ENCODE measurements at regions not wholly inside any gene's neighbourhood (a gene's known extent, or its start where the extent isn't known, plus 50 kb on each side); places are given as distances from the start of the nearest gene placed in this dataset.

DNA sequence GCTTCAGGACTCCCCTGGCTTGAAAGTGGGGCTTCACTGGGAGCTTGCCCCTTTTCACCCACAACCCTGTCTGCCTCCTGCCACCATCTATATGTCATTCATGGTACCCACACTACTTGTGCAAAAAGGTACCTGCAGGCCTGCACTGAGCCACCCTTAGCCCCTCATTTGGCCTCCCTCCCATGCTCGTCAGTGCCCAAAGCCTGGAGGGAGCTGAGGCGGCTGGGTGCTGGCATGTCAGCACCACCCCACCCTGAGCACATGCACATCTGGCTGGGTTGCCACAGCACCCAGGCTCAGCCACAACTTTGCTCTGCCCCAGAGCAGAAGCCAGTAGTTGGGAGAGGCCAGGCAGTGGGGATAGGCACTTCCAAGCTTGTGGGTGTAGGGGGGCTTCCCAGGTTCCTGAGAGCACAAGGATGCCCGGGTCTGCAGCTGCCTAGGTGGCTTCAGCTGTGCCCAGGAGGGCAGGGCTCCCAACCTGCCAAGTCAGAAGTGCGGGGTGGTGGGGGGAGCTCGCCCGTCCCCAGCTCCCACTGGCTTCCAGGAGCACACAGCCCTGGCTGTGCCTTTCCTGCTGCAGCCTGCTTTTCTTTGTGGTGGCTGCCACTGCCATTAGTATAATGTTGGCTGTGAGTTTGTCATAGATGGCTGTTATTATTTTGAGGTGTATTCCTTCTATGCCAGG is 1054.6 kb upstream of the EPHA6 start:
- no peak overlapping the region for H3K27ac ChIP-seq (ENCODE audit: low read depth, low read length)
- no peaks in the 10 kb centered on the region for H3K27me3 ChIP-seq (ENCODE audit: insufficient read depth, low read length)
- no peaks in the 10 kb centered on the region for H3K4me1 ChIP-seq (ENCODE audit: insufficient read depth, low read length)
- H3K36me3 Mint-ChIP-seq (ENCODE audit: low read depth, unreplicated experiment) = no peaks in the 10 kb centered on the region
- no peak overlapping the region for H3K27ac Mint-ChIP-seq (ENCODE audit: unreplicated experiment)
- H3K4me2 ChIP-seq (ENCODE audit: low read length) = no peak overlapping the region
- no peaks in the 10 kb centered on the region for H3K9me3 Mint-ChIP-seq (ENCODE audit: unreplicated experiment)
- no peaks in the 10 kb centered on the region for H3K4me1 Mint-ChIP-seq (ENCODE audit: low read depth, unreplicated experiment)
- TF ChIP-seq EZH2 (IDR thresholded peaks at IDR 0.05; ENCODE audit: insufficient read depth, low read length) (no peak), CTCF (IDR thresholded peaks at IDR 0.05; ENCODE audit: insufficient read depth, low read depth, low read length) (no peak)
- no peak overlapping the region for H3K4me3 Mint-ChIP-seq (ENCODE audit: unreplicated experiment)
- no peak overlapping the region for H3K9ac ChIP-seq (ENCODE audit: low read length)
- H3K4me3 ChIP-seq (ENCODE audit: insufficient read depth, low read depth, low read length) = no peak overlapping the region
- no peaks in the 10 kb centered on the region for H3K36me3 ChIP-seq (ENCODE audit: insufficient read depth, low read length)
- peaks cover 5% of the 10 kb centered on the region for H3K9me3 ChIP-seq (ENCODE audit: insufficient read depth, low read depth, low read length)
- DNase-seq (ENCODE audit: low read depth) = no peak
- FAIRE-seq = no peak
- H3K27me3 Mint-ChIP-seq (ENCODE audit: low read depth, unreplicated experiment) = no peaks in the 10 kb centered on the region
- no peaks in the 10 kb centered on the region for H4K20me1 ChIP-seq (ENCODE audit: insufficient read depth, low read length)
- no peaks in the 10 kb centered on the region for H3K79me2 ChIP-seq (ENCODE audit: insufficient read depth, low read length)
- no peak overlapping the region for H2AFZ ChIP-seq (ENCODE audit: low read depth, low read length)

- H3K4me3 ChIP-seq (ENCODE audit: insufficient read depth, low read depth, low read length) = no peak overlapping the region
- no peak overlapping the region for H2AFZ ChIP-seq (ENCODE audit: low read depth, low read length)
- H3K9ac ChIP-seq (ENCODE audit: low read length) = no peak overlapping the region
- no peaks in the 10 kb centered on the region for H4K20me1 ChIP-seq (ENCODE audit: insufficient read depth, low read length)
- no peaks in the 10 kb centered on the region for H3K4me1 ChIP-seq (ENCODE audit: insufficient read depth, low read length)
- FAIRE-seq = no peak
- no peak for TF ChIP-seq EZH2 (IDR thresholded peaks at IDR 0.05; ENCODE audit: insufficient read depth, low read length)
- TF ChIP-seq CTCF (IDR thresholded peaks at IDR 0.05; ENCODE audit: insufficient read depth, low read depth, low read length) = no peak
- H3K4me3 Mint-ChIP-seq (ENCODE audit: unreplicated experiment) = no peak overlapping the region
- no peak for DNase-seq (ENCODE audit: low read depth)
- H3K27ac ChIP-seq (ENCODE audit: low read depth, low read length) = no peak overlapping the region
- no peak overlapping the region for H3K27ac Mint-ChIP-seq (ENCODE audit: unreplicated experiment)
- H3K4me2 ChIP-seq (ENCODE audit: low read length) = no peak overlapping the region
- H3K27me3 ChIP-seq (ENCODE audit: insufficient read depth, low read length) = no peaks in the 10 kb centered on the region
- no peaks in the 10 kb centered on the region for H3K27me3 Mint-ChIP-seq (ENCODE audit: low read depth, unreplicated experiment)
- H3K9me3 Mint-ChIP-seq (ENCODE audit: unreplicated experiment) = peaks cover 7% of the 10 kb centered on the region
- peaks cover 4% of the 10 kb centered on the region for H3K9me3 ChIP-seq (ENCODE audit: insufficient read depth, low read depth, low read length)
- no peaks in the 10 kb centered on the region for H3K36me3 Mint-ChIP-seq (ENCODE audit: low read depth, unreplicated experiment)
- H3K4me1 Mint-ChIP-seq (ENCODE audit: low read depth, unreplicated experiment) = no peaks in the 10 kb centered on the region
- no peaks in the 10 kb centered on the region for H3K36me3 ChIP-seq (ENCODE audit: insufficient read depth, low read length)
- H3K79me2 ChIP-seq (ENCODE audit: insufficient read depth, low read length) = no peaks in the 10 kb centered on the region
Measured at GRCh38 chr3:95775486-95776094, 1038.8 kb upstream of the EPHA6 start.

- no peaks in the 10 kb centered on the region for H3K36me3 Mint-ChIP-seq (ENCODE audit: low read depth, unreplicated experiment)
- no peak overlapping the region for H3K4me2 ChIP-seq (ENCODE audit: low read length)
- H3K27ac Mint-ChIP-seq (ENCODE audit: unreplicated experiment) = no peak overlapping the region
- H3K4me1 Mint-ChIP-seq (ENCODE audit: low read depth, unreplicated experiment) = no peaks in the 10 kb centered on the region
- no peak overlapping the region for H3K27ac ChIP-seq (ENCODE audit: low read depth, low read length)
- H3K36me3 ChIP-seq (ENCODE audit: insufficient read depth, low read length) = no peaks in the 10 kb centered on the region
- no peaks in the 10 kb centered on the region for H3K9me3 ChIP-seq (ENCODE audit: insufficient read depth, low read depth, low read length)
- TF ChIP-seq EZH2 (IDR thresholded peaks at IDR 0.05; ENCODE audit: insufficient read depth, low read length) = no peak
- no peak for TF ChIP-seq CTCF (IDR thresholded peaks at IDR 0.05; ENCODE audit: insufficient read depth, low read depth, low read length)
- no peaks in the 10 kb centered on the region for H3K27me3 Mint-ChIP-seq (ENCODE audit: low read depth, unreplicated experiment)
- H3K79me2 ChIP-seq (ENCODE audit: insufficient read depth, low read length) = no peaks in the 10 kb centered on the region
- no peaks in the 10 kb centered on the region for H4K20me1 ChIP-seq (ENCODE audit: insufficient read depth, low read length)
- H3K9ac ChIP-seq (ENCODE audit: low read length) = no peak overlapping the region
- H3K4me3 Mint-ChIP-seq (ENCODE audit: unreplicated experiment) = no peak overlapping the region
- no peaks in the 10 kb centered on the region for H3K4me1 ChIP-seq (ENCODE audit: insufficient read depth, low read length)
- DNase-seq (ENCODE audit: low read depth) (no peak), FAIRE-seq (no peak)
- peaks cover 5% of the 10 kb centered on the region for H3K9me3 Mint-ChIP-seq (ENCODE audit: unreplicated experiment)
- no peak overlapping the region for H3K4me3 ChIP-seq (ENCODE audit: insufficient read depth, low read depth, low read length)
- no peak overlapping the region for H2AFZ ChIP-seq (ENCODE audit: low read depth, low read length)
- no peaks in the 10 kb centered on the region for H3K27me3 ChIP-seq (ENCODE audit: insufficient read depth, low read length)
Measured at GRCh38 chr3:95781598-95781997, 1032.8 kb upstream of the EPHA6 start.

Measured in astrocyte (in vitro differentiated cells and primary cell).